HG03469 (cell line): ENCODE measurements at regions not wholly inside any gene's neighbourhood (a gene's known extent, or its start where the extent isn't known, plus 50 kb on each side); places are given as distances from the start of the nearest gene placed in this dataset.

Source experiments
- ATAC-seq: cut with Tn5 transposase; IDR thresholded peaks from one replicate; pipeline ENCODE4 v1.9.1; 2021; ENCODE audit warnings: mild to moderate bottlenecking, moderate library complexity, moderate number of reproducible peaks; ENCODE audit not compliant: unreplicated experiment

- no peak for ATAC-seq
These were observed 150.0 kb upstream of the FTMT start for GRCh38 chr5:121701731-121702130.

- no peak for ATAC-seq
These were observed 149.0 kb upstream of the FTMT start for GRCh38 chr5:121702682-121703081.

- no peak for ATAC-seq
These were observed 147.4 kb upstream of the FTMT start for GRCh38 chr5:121704291-121704690.

- ATAC-seq, result no peak
These were observed 145.0 kb upstream of the FTMT start for GRCh38 chr5:121706686-121707085.

GRCh38 chr5:121707178-121707577, 144.5 kb upstream of the FTMT start:
- ATAC-seq, result no peak

- no peak for ATAC-seq
These were observed 140.3 kb upstream of the FTMT start for GRCh38 chr5:121711416-121711815.

- ATAC-seq, result no peak
These were observed 132.4 kb upstream of the FTMT start for GRCh38 chr5:121719255-121719654.

GRCh38 chr5:121725450-121725849, 126.2 kb upstream of the FTMT start:
- ATAC-seq, result no peak

- no peak for ATAC-seq
These were observed 124.7 kb upstream of the FTMT start for GRCh38 chr5:121726991-121727390.

GRCh38 chr5:121731377-121731776, 120.3 kb upstream of the FTMT start:
- ATAC-seq, result no peak

- ATAC-seq, result no peak
These were observed 116.1 kb upstream of the FTMT start for GRCh38 chr5:121735618-121736017.

- no peak for ATAC-seq
These were observed 114.6 kb upstream of the FTMT start for GRCh38 chr5:121737120-121737519.

GRCh38 chr5:121741156-121741555, 110.5 kb upstream of the FTMT start:
- ATAC-seq, result no peak

- ATAC-seq, result no peak
These were observed 107.1 kb upstream of the FTMT start for GRCh38 chr5:121744577-121744976.

GRCh38 chr5:121745407-121745806, 106.3 kb upstream of the FTMT start:
- no peak for ATAC-seq

GRCh38 chr5:121746763-121747162, 104.9 kb upstream of the FTMT start:
- ATAC-seq, result no peak

- ATAC-seq, result no peak
These were observed 103.0 kb upstream of the FTMT start for GRCh38 chr5:121748686-121749085.

GRCh38 chr5:121752149-121752548, 99.5 kb upstream of the FTMT start:
- ATAC-seq, result no peak

- ATAC-seq, result no peak
These were observed 96.4 kb upstream of the FTMT start for GRCh38 chr5:121755266-121755665.

GRCh38 chr5:121757753-121758152, 93.9 kb upstream of the FTMT start:
- no peak for ATAC-seq

GRCh38 chr5:121758615-121759014, 93.1 kb upstream of the FTMT start:
- ATAC-seq, result no peak

GRCh38 chr5:121762426-121762825, 89.3 kb upstream of the FTMT start:
- ATAC-seq, result no peak

- no peak for ATAC-seq
These were observed 88.0 kb upstream of the FTMT start for GRCh38 chr5:121763665-121764064.

- no peak for ATAC-seq
These were observed 71.3 kb upstream of the FTMT start for GRCh38 chr5:121780406-121780805.
